ENCODE measurements at regions not wholly inside any gene's neighbourhood (a gene's known extent, or its start where the extent isn't known, plus 50 kb on each side); places are given as distances from the start of the nearest gene placed in this dataset.

- TF ChIP-seq POLR2A (IDR thresholded peaks at IDR 0.05) (no peak), CTCF (IDR thresholded peaks at IDR 0.05) (no peak)
Measured at GRCh38 chr2:20144196-20144595, 80.7 kb downstream of the SDC1 start.
